ENCODE measurements at regions not wholly inside any gene's neighbourhood (a gene's known extent, or its start where the extent isn't known, plus 50 kb on each side); places are given as distances from the start of the nearest gene placed in this dataset.

- Histone ChIP-seq H3K9me3 (no peaks in the 10 kb centered on the region), H3K4me1 (no peaks in the 10 kb centered on the region), H3K4me3 (no peak overlapping the region), H3K27ac (no peak overlapping the region), H3K27me3 (no peaks in the 10 kb centered on the region), H3K36me3 (no peaks in the 10 kb centered on the region)
- no peak for TF ChIP-seq POLR2A (IDR thresholded peaks at IDR 0.05)
- no peak for TF ChIP-seq CTCF (IDR thresholded peaks at IDR 0.05)
- intact Hi-C loops (cut with DNase I; ENCODE audit: low total_unique reads) = no loop called here
- DNase-seq = no peak
Observed at GRCh38 chr2:103814016-103814415, 1039.9 kb upstream of the POU3F3 start.

GRCh38 chr2:103815731-103816130 lies 1038.2 kb upstream of the POU3F3 start:
- Histone ChIP-seq H3K27me3 (no peaks in the 10 kb centered on the region), H3K27ac (no peak overlapping the region), H3K36me3 (no peaks in the 10 kb centered on the region), H3K9me3 (no peaks in the 10 kb centered on the region), H3K4me3 (no peak overlapping the region), H3K4me1 (no peaks in the 10 kb centered on the region)
- TF ChIP-seq POLR2A (IDR thresholded peaks at IDR 0.05) = no peak
- no peak for TF ChIP-seq CTCF (IDR thresholded peaks at IDR 0.05)
- intact Hi-C loops (cut with DNase I; ENCODE audit: low total_unique reads) = no loop called here
- DNase-seq = no peak

- Histone ChIP-seq H3K4me3 (no peak overlapping the region), H3K9me3 (no peaks in the 10 kb centered on the region), H3K36me3 (no peaks in the 10 kb centered on the region), H3K27ac (no peak overlapping the region), H3K27me3 (no peaks in the 10 kb centered on the region), H3K4me1 (no peaks in the 10 kb centered on the region)
- intact Hi-C loops (cut with DNase I; ENCODE audit: low total_unique reads) = no loop called here
- DNase-seq = no peak
- TF ChIP-seq CTCF (IDR thresholded peaks at IDR 0.05) (no peak), POLR2A (IDR thresholded peaks at IDR 0.05) (no peak)
Observed at GRCh38 chr2:103817746-103818145, 1036.2 kb upstream of the POU3F3 start.

GRCh38 chr2:103818176-103818575 lies 1035.7 kb upstream of the POU3F3 start:
- no peak for TF ChIP-seq CTCF (IDR thresholded peaks at IDR 0.05)
- no peak for TF ChIP-seq POLR2A (IDR thresholded peaks at IDR 0.05)
- no peaks in the 10 kb centered on the region for H3K27me3 ChIP-seq
- H3K27ac ChIP-seq = no peak overlapping the region
- no peaks in the 10 kb centered on the region for H3K36me3 ChIP-seq
- H3K9me3 ChIP-seq = no peaks in the 10 kb centered on the region
- intact Hi-C loops (cut with DNase I; ENCODE audit: low total_unique reads) = no loop called here
- no peak overlapping the region for H3K4me3 ChIP-seq
- H3K4me1 ChIP-seq = no peaks in the 10 kb centered on the region
- no peak for DNase-seq

- intact Hi-C loops (cut with DNase I; ENCODE audit: low total_unique reads) = no loop called here
- Histone ChIP-seq H3K4me1 (no peaks in the 10 kb centered on the region), H3K36me3 (no peaks in the 10 kb centered on the region), H3K27ac (no peak overlapping the region), H3K27me3 (no peaks in the 10 kb centered on the region), H3K4me3 (no peak overlapping the region), H3K9me3 (no peaks in the 10 kb centered on the region)
- TF ChIP-seq POLR2A (IDR thresholded peaks at IDR 0.05) (no peak), CTCF (IDR thresholded peaks at IDR 0.05) (no peak)
- DNase-seq = no peak
Observed at GRCh38 chr2:103819599-103819998, 1034.3 kb upstream of the POU3F3 start.

All from uterus (tissue), 3 donors.